ENCODE measurements at regions not wholly inside any gene's neighbourhood (a gene's known extent, or its start where the extent isn't known, plus 50 kb on each side); places are given as distances from the start of the nearest gene placed in this dataset.

DNA sequence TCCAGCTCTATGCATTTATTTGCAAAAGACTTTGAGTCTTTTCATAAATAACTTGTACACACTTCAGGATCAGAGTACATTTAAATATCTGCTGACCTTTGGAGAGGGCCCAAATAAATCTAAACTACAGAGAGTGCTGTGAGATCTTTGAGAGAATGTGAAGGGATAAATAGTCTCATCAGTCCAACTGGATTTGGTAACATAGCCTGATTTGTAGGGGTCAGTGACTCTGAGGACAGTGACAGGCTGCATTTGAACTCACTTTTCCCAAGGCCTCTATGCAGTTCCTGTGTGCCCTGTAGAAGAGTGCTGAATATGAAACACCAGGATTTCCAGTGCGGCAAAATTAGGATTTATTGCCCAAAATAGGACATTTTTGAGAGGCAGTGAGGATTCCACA lies 136.2 kb downstream of the ZPLD1 start:
- Histone ChIP-seq H3K4me1 (ENCODE audit: control insufficient read depth, insufficient read depth, low read length) (no peaks in the 10 kb centered on the region), H3K36me3 (ENCODE audit: control insufficient read depth, insufficient read depth, low read length) (no peaks in the 10 kb centered on the region), H3K27me3 (ENCODE audit: control insufficient read depth, insufficient read depth, low read length) (no peaks in the 10 kb centered on the region), H3K4me3 (ENCODE audit: low read depth in 2 of 2, low read length in 2 of 2) (no peak overlapping the region), H3K9me3 (ENCODE audit: control insufficient read depth, insufficient read depth, low read depth, low read length) (no peaks in the 10 kb centered on the region), H3K27ac (ENCODE audit: low read length) (no peak overlapping the region)
- in situ Hi-C loops (cut with HindIII; ENCODE audit: low pct_unique_long_range_greater_than_20kb, low sequenced_read_pairs): no loop called here
- ATAC-seq: no peak
- no TSS peak for BruUV-seq (replicated peaks)
- DNase-seq (ENCODE audit: low read depth, low spot score): no peak
- ChIA-PET POLR2A (no interaction called here), CTCF (no interaction called here)
- intact Hi-C loops (cut with micrococcal nuclease; ENCODE audit: unreplicated experiment): no loop called here
- TF ChIP-seq TCF7L2 (IDR thresholded peaks at IDR 0.05; ENCODE audit: low read depth, low read length): no peak
- no peak for TF ChIP-seq POLR2AphosphoS5 (IDR thresholded peaks at IDR 0.05; ENCODE audit: low read depth, low read length)
- no peak for TF ChIP-seq SIN3A (IDR thresholded peaks at IDR 0.05; ENCODE audit: borderline replicate concordance, insufficient read depth, low read depth, low read length)
- no peak for TF ChIP-seq CTCF (IDR thresholded peaks at IDR 0.05)
- TF ChIP-seq REST (IDR thresholded peaks at IDR 0.05; ENCODE audit: insufficient read depth in 1 of 2, low read depth in 2 of 2, low read length in 1 of 2): no peak

- intact Hi-C loops (cut with micrococcal nuclease; ENCODE audit: unreplicated experiment): no loop called here
- Histone ChIP-seq H3K27ac (ENCODE audit: low read length) (no peak overlapping the region), H3K36me3 (ENCODE audit: control insufficient read depth, insufficient read depth, low read length) (no peaks in the 10 kb centered on the region), H3K4me3 (ENCODE audit: low read depth in 2 of 2, low read length in 2 of 2) (no peak overlapping the region), H3K4me1 (ENCODE audit: control insufficient read depth, insufficient read depth, low read length) (no peaks in the 10 kb centered on the region), H3K27me3 (ENCODE audit: control insufficient read depth, insufficient read depth, low read length) (no peaks in the 10 kb centered on the region), H3K9me3 (ENCODE audit: control insufficient read depth, insufficient read depth, low read depth, low read length) (no peaks in the 10 kb centered on the region)
- no peak for TF ChIP-seq SIN3A (IDR thresholded peaks at IDR 0.05; ENCODE audit: borderline replicate concordance, insufficient read depth, low read depth, low read length)
- no peak for TF ChIP-seq TCF7L2 (IDR thresholded peaks at IDR 0.05; ENCODE audit: low read depth, low read length)
- TF ChIP-seq CTCF (IDR thresholded peaks at IDR 0.05): no peak
- no peak for TF ChIP-seq POLR2AphosphoS5 (IDR thresholded peaks at IDR 0.05; ENCODE audit: low read depth, low read length)
- TF ChIP-seq REST (IDR thresholded peaks at IDR 0.05; ENCODE audit: insufficient read depth in 1 of 2, low read depth in 2 of 2, low read length in 1 of 2): no peak
- DNase-seq (ENCODE audit: low read depth, low spot score) (no peak), ATAC-seq (no peak)
- CTCF ChIA-PET: no interaction called here
- in situ Hi-C loops (cut with HindIII; ENCODE audit: low pct_unique_long_range_greater_than_20kb, low sequenced_read_pairs): no loop called here
- POLR2A ChIA-PET: interaction anchor here (0.5 kb wide), 1 partner anchor 129 kb away, joined by 5 read pairs; no protein-coding TSS in a partner anchor
- BruUV-seq (replicated peaks): no TSS peak
Observed at GRCh38 chr3:102571720-102572384, 137.0 kb downstream of the ZPLD1 start.
